Natural killer cell (primary cell): ENCODE measurements at regions not wholly inside any gene's neighbourhood (a gene's known extent, or its start where the extent isn't known, plus 50 kb on each side); places are given as distances from the start of the nearest gene placed in this dataset.

Experiments
- ATAC-seq, 3 donors: fragments of 150-1000 bp in 2 of 3; fragments of 200-7000 bp in 1 of 3; cut with Tn5 transposase; 1 replicate in 1 of 3; 2 replicates in 2 of 3; pipeline ENCODE4 v1.10.0; 2021; ENCODE audit warnings: mild to moderate bottlenecking in 2 of 3, moderate library complexity in 2 of 3
- DNase-seq, 2 donors: peaks; one replicate each; pipeline versions ENCODE4 v3.0.0 to v3.0.0-alpha.2; 2013 to 2021; ENCODE audit warnings: mixed read lengths in 1 of 2
- H3K27ac ChIP-seq: one replicate; pipeline ENCODE4 v1.5.1; 2013; ENCODE audit warnings: mild to moderate bottlenecking, low read length
- H3K27me3 ChIP-seq: one replicate; pipeline ENCODE4 v1.6.1; 2013; ENCODE audit warnings: low read length; ENCODE audit not compliant: control insufficient read depth, insufficient read depth
- H3K36me3 ChIP-seq: one replicate; pipeline ENCODE4 v1.6.1; 2013; ENCODE audit warnings: low read length; ENCODE audit not compliant: control insufficient read depth, insufficient read depth
- H3K4me1 ChIP-seq: one replicate; pipeline ENCODE4 v1.6.1; 2013; ENCODE audit warnings: low read length; ENCODE audit not compliant: control insufficient read depth, insufficient read depth
- H3K4me3 ChIP-seq: one replicate; pipeline ENCODE4 v1.5.1; 2013; ENCODE audit warnings: low read length
- H3K9me3 ChIP-seq: one replicate; pipeline ENCODE4 v1.6.1; 2013; ENCODE audit warnings: low read length; ENCODE audit not compliant: control insufficient read depth, insufficient read depth
- H3K27ac Mint-ChIP-seq, 2 donors: one replicate each; pipeline ENCODE4 v1.8.0; 2022; ENCODE audit warnings: mild to moderate bottlenecking in 2 of 2, mixed read lengths in 2 of 2, moderate library complexity in 1 of 2
- H3K27me3 Mint-ChIP-seq, 2 donors: one replicate each; pipeline ENCODE4 v1.8.0; 2022; ENCODE audit warnings: low read depth in 2 of 2, mixed read lengths in 2 of 2
- H3K36me3 Mint-ChIP-seq: one replicate; pipeline ENCODE4 v1.8.0; 2022; ENCODE audit warnings: mixed read lengths
- H3K4me1 Mint-ChIP-seq, 2 donors: one replicate each; pipeline ENCODE4 v1.8.0; 2022; ENCODE audit warnings: mixed read lengths in 2 of 2
- H3K4me3 Mint-ChIP-seq: one replicate; pipeline ENCODE4 v1.8.0; 2022; ENCODE audit warnings: mild to moderate bottlenecking, moderate library complexity, mixed read lengths
- H3K9me3 Mint-ChIP-seq, 2 donors: one replicate each; pipeline ENCODE4 v1.8.0; 2022; ENCODE audit warnings: mixed read lengths in 2 of 2
- WGBS: methylation state at CpG from one replicate; pipeline ENCODE4 v1.1.7; 2013; ENCODE audit warnings: missing lambda C conversion rate; ENCODE audit not compliant: insufficient coverage; 5-methylcytosine and 5-hydroxymethylcytosine counted together
- intact Hi-C: fragments of 100-400 bp; cut with micrococcal nuclease; formaldehyde crosslinking; loops from one replicate; pipeline ENCODE4 v1.14.2; 2022
- TF ChIP-seq, protein P1 (sequence below): fragments of 200-600 bp; IDR thresholded peaks from one replicate; pipeline ENCODE4 v1.8.0; 2022; ENCODE audit warnings: antibody characterized with exemption

- H3K36me3 Mint-ChIP-seq: no peaks in the 10 kb centered on the region
- H3K27ac ChIP-seq: no peak overlapping the region
- no peaks in the 10 kb centered on the region for H3K4me1 Mint-ChIP-seq
- H3K9me3 ChIP-seq: no peaks in the 10 kb centered on the region
- intact Hi-C loops: no loop called here
- H3K27me3 ChIP-seq: no peaks in the 10 kb centered on the region
- no peaks in the 10 kb centered on the region for H3K4me1 ChIP-seq
- TF ChIP-seq, protein P1, sequence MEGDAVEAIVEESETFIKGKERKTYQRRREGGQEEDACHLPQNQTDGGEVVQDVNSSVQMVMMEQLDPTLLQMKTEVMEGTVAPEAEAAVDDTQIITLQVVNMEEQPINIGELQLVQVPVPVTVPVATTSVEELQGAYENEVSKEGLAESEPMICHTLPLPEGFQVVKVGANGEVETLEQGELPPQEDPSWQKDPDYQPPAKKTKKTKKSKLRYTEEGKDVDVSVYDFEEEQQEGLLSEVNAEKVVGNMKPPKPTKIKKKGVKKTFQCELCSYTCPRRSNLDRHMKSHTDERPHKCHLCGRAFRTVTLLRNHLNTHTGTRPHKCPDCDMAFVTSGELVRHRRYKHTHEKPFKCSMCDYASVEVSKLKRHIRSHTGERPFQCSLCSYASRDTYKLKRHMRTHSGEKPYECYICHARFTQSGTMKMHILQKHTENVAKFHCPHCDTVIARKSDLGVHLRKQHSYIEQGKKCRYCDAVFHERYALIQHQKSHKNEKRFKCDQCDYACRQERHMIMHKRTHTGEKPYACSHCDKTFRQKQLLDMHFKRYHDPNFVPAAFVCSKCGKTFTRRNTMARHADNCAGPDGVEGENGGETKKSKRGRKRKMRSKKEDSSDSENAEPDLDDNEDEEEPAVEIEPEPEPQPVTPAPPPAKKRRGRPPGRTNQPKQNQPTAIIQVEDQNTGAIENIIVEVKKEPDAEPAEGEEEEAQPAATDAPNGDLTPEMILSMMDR: no peak
- ATAC-seq: no peak
- H3K4me3 ChIP-seq: no peak overlapping the region
- no peaks in the 10 kb centered on the region for H3K27me3 Mint-ChIP-seq
- H3K36me3 ChIP-seq: no peaks in the 10 kb centered on the region
- peaks cover 1 to 5% of the 10 kb centered on the region in 2 donors for H3K9me3 Mint-ChIP-seq
- no peak overlapping the region for H3K27ac Mint-ChIP-seq
- H3K4me3 Mint-ChIP-seq: no peak overlapping the region
- DNase-seq: no peak
Observed at GRCh38 chr7:126022452-126022851, 1092.8 kb upstream of the POT1 start.

GRCh38 chr7:126016722-126017121 lies 1087.1 kb upstream of the POT1 start:
- H3K4me1 Mint-ChIP-seq: no peaks in the 10 kb centered on the region
- no peaks in the 10 kb centered on the region for H3K27me3 Mint-ChIP-seq
- no peaks in the 10 kb centered on the region for H3K27me3 ChIP-seq
- intact Hi-C loops: no loop called here
- DNase-seq (no peak), ATAC-seq (no peak)
- no peak overlapping the region for H3K27ac Mint-ChIP-seq
- H3K36me3 Mint-ChIP-seq: no peaks in the 10 kb centered on the region
- H3K4me3 Mint-ChIP-seq: no peak overlapping the region
- no peaks in the 10 kb centered on the region for H3K36me3 ChIP-seq
- 71% methylated on average over 1 of the region's 1 CpG for WGBS
- H3K9me3 Mint-ChIP-seq: peaks cover 5 to 18% of the 10 kb centered on the region in 2 donors
- no peaks in the 10 kb centered on the region for H3K4me1 ChIP-seq
- no peak overlapping the region for H3K4me3 ChIP-seq
- H3K27ac ChIP-seq: no peak overlapping the region
- H3K9me3 ChIP-seq: no peaks in the 10 kb centered on the region
- TF ChIP-seq, protein P1: no peak

DNA sequence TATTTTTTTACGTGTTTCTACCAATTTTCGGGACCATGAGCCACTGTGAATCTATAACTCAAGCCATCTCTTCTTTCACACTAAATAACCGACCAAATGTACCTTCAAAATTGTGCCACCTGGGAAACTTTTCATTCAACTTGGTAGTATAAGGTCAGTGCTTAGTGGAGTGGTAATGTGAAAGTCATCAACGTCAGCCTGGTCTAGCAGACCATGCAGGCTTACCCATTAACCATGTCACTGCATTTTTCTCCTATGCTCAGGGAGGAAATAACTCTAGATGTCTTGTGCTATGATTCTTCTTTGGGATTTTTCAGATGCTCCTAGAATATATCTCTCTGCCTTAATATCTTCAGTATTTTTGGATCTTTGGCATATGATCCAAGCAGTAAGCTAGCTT lies 1075.4 kb upstream of the POT1 start:
- WGBS: 71% methylated on average over 2 of the region's 4 CpGs
- Mint-ChIP-seq H3K36me3 (peaks cover 11% of the 10 kb centered on the region), H3K4me1 (no peaks in the 10 kb centered on the region), H3K9me3 (peaks cover 19 to 36% of the 10 kb centered on the region in 2 donors), H3K27me3 (no peaks in the 10 kb centered on the region), H3K4me3 (no peak overlapping the region), H3K27ac (no peak overlapping the region)
- no peaks in the 10 kb centered on the region for H3K4me1 ChIP-seq
- intact Hi-C loops: no loop called here
- TF ChIP-seq, protein P1: no peak
- no peak overlapping the region for H3K27ac ChIP-seq
- DNase-seq (no peak), ATAC-seq (no peak)
- H3K9me3 ChIP-seq: no peaks in the 10 kb centered on the region
- H3K4me3 ChIP-seq: no peak overlapping the region
- no peaks in the 10 kb centered on the region for H3K27me3 ChIP-seq
- no peaks in the 10 kb centered on the region for H3K36me3 ChIP-seq

DNA sequence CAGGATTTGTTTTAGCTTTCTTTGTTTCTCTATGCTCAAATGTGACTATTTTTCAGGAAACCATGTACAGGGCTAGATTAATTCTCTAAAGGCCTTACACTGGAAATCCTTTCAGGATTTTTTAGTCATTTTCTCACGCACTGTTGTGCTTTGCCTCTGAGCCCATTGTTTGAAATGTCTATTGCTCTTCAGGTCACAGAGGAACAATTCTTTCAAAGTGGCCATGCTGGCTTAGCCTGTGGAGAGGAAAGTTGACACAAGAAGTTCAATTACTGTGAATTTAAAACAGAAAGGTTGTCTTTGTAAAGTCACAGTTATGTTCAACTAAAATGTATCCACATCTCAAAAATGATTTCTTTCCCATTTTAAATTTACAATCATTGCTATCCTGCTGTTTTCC lies 1071.7 kb upstream of the POT1 start:
- intact Hi-C loops: no loop called here
- Histone ChIP-seq H3K36me3 (no peaks in the 10 kb centered on the region), H3K4me3 (no peak overlapping the region), H3K27me3 (no peaks in the 10 kb centered on the region), H3K9me3 (peaks cover 7% of the 10 kb centered on the region), H3K27ac (no peak overlapping the region), H3K4me1 (no peaks in the 10 kb centered on the region)
- no peak overlapping the region for H3K4me3 Mint-ChIP-seq
- H3K36me3 Mint-ChIP-seq: peaks cover 14% of the 10 kb centered on the region
- no peak overlapping the region for H3K27ac Mint-ChIP-seq
- peaks cover 15 to 32% of the 10 kb centered on the region in 2 donors for H3K9me3 Mint-ChIP-seq
- no peak for ATAC-seq
- TF ChIP-seq, protein P1: no peak
- 48% methylated on average over 1 of the region's 1 CpG for WGBS
- no peaks in the 10 kb centered on the region for H3K27me3 Mint-ChIP-seq
- no peaks in the 10 kb centered on the region for H3K4me1 Mint-ChIP-seq
- DNase-seq: no peak
